ENCODE measurements at regions not wholly inside any gene's neighbourhood (a gene's known extent, or its start where the extent isn't known, plus 50 kb on each side); places are given as distances from the start of the nearest gene placed in this dataset.
A peak's percentile ranks its signal among the peaks of the same experiment; 100 is the strongest.

GRCh38 chr1:95370691-95371562 lies 136.9 kb downstream of the RWDD3 start:
- no peak for DNase-seq (ENCODE audit: low read depth in 2 of 2)

GRCh38 chr1:95371666-95372282 lies 137.8 kb downstream of the RWDD3 start:
- no peak for DNase-seq (ENCODE audit: low read depth in 2 of 2)

- DNase-seq (ENCODE audit: low read depth in 2 of 2): no peak
Observed at GRCh38 chr1:95375174-95375573, 141.2 kb downstream of the RWDD3 start.

GRCh38 chr1:95380909-95381308 lies 146.9 kb downstream of the RWDD3 start:
- DNase-seq (ENCODE audit: low read depth in 2 of 2): no peak

GRCh38 chr1:95382000-95382786 lies 148.2 kb downstream of the RWDD3 start:
- DNase-seq (ENCODE audit: low read depth in 2 of 2): no peak

- no peak for DNase-seq (ENCODE audit: low read depth in 2 of 2)
Observed at GRCh38 chr1:95383111-95383510, 149.1 kb downstream of the RWDD3 start.

- DNase-seq (ENCODE audit: low read depth in 2 of 2): peak; percentile 1 to 11
Observed at GRCh38 chr1:95384567-95384966, 150.6 kb downstream of the RWDD3 start.

GRCh38 chr1:95386371-95386770 lies 152.4 kb downstream of the RWDD3 start:
- DNase-seq (ENCODE audit: low read depth in 2 of 2): no peak

- DNase-seq (ENCODE audit: low read depth in 2 of 2): no peak
Observed at GRCh38 chr1:95386915-95387314, 152.9 kb downstream of the RWDD3 start.

- no peak for DNase-seq (ENCODE audit: low read depth in 2 of 2)
Observed at GRCh38 chr1:95388031-95388430, 154.0 kb downstream of the RWDD3 start.

GRCh38 chr1:95393434-95393833 lies 159.4 kb downstream of the RWDD3 start:
- no peak for DNase-seq (ENCODE audit: low read depth in 2 of 2)

GRCh38 chr1:95396557-95396956 lies 162.5 kb downstream of the RWDD3 start:
- DNase-seq (ENCODE audit: low read depth in 2 of 2): no peak

- no peak for DNase-seq (ENCODE audit: low read depth in 2 of 2)
Observed at GRCh38 chr1:95402780-95403179, 168.8 kb downstream of the RWDD3 start.

- no peak for DNase-seq (ENCODE audit: low read depth in 2 of 2)
Observed at GRCh38 chr1:95406279-95406678, 172.3 kb downstream of the RWDD3 start.

GRCh38 chr1:95407131-95407885 lies 173.3 kb downstream of the RWDD3 start:
- DNase-seq (ENCODE audit: low read depth in 2 of 2): no peak

- DNase-seq (ENCODE audit: low read depth in 2 of 2): no peak
Observed at GRCh38 chr1:95407886-95408291, 173.9 kb downstream of the RWDD3 start.

GRCh38 chr1:95408507-95409136 lies 174.6 kb downstream of the RWDD3 start:
- no peak for DNase-seq (ENCODE audit: low read depth in 2 of 2)

GRCh38 chr1:95409276-95409675 lies 175.3 kb downstream of the RWDD3 start:
- no peak for DNase-seq (ENCODE audit: low read depth in 2 of 2)

- no peak for DNase-seq (ENCODE audit: low read depth in 2 of 2)
Observed at GRCh38 chr1:95409901-95410300, 175.9 kb downstream of the RWDD3 start.

GRCh38 chr1:95415146-95415545 lies 181.1 kb downstream of the RWDD3 start:
- DNase-seq (ENCODE audit: low read depth in 2 of 2): no peak

- no peak for DNase-seq (ENCODE audit: low read depth in 2 of 2)
Observed at GRCh38 chr1:95426772-95427171, 192.8 kb downstream of the RWDD3 start.

Data from stimulated activated CD4-positive, alpha-beta T cell treated with anti-CD3 and anti-CD28 coated beads, Interleukin-4, amount 100 ng/mL, for 48 hours (primary cell).